ENCODE measurements at regions not wholly inside any gene's neighbourhood (a gene's known extent, or its start where the extent isn't known, plus 50 kb on each side); places are given as distances from the start of the nearest gene placed in this dataset.

DNA sequence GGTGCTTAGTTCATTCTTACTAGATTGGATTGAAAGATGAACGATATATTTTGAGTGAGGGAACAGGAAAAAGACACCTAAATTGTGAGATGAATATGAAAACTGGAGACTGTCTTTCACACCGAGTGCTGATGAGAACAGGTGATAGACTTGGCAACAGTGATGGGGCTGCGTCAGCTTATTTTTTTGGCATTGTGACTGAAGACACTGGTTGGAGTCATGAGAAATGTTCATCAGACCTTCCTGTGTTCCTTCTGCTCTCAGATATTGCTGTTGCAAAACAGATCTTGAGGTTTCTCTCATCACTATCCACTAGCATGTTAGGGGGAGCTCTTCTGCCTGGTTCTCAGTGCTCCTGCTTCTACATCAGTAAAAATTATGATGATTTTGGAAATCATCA, 124.2 kb upstream of the KCNIP4 start:
- in situ Hi-C loops (cut with MboI): no loop called here
- no peak overlapping the region for H3K4me3 ChIP-seq
- intact Hi-C loops (cut with micrococcal nuclease; ENCODE audit: unreplicated experiment): no loop called here
- ChIA-PET SMC1A (ENCODE audit: uncharacterized antibody, unreplicated experiment) (no interaction called here), RAD21 (ENCODE audit: unreplicated experiment) (no interaction called here), POLR2A (no interaction called here), CTCF (no interaction called here)
- ATAC-seq: no peak
- no peak overlapping the region for H3K27ac ChIP-seq (ENCODE audit: control insufficient read depth, insufficient read depth)
- TF ChIP-seq, protein P1, sequence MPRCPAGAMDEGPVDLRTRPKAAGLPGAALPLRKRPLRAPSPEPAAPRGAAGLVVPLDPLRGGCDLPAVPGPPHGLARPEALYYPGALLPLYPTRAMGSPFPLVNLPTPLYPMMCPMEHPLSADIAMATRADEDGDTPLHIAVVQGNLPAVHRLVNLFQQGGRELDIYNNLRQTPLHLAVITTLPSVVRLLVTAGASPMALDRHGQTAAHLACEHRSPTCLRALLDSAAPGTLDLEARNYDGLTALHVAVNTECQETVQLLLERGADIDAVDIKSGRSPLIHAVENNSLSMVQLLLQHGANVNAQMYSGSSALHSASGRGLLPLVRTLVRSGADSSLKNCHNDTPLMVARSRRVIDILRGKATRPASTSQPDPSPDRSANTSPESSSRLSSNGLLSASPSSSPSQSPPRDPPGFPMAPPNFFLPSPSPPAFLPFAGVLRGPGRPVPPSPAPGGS (IDR thresholded peaks at IDR 0.05; ENCODE audit: borderline replicate concordance, insufficient read depth, low read depth, low read length, poor library complexity, severe bottlenecking): no peak
- TF ChIP-seq NR2F1 (conservative IDR thresholded peaks at IDR 0.05) (no peak), TCF3 (IDR thresholded peaks at IDR 0.05; ENCODE audit: borderline replicate concordance, insufficient read depth, low read depth, low read length) (no peak), FOS (IDR thresholded peaks at IDR 0.05; ENCODE audit: borderline replicate concordance, extremely low read depth, insufficient read length) (no peak)
- WGBS (ENCODE audit: insufficient coverage, insufficient replicate concordance, low lambda C conversion rate, missing lambda C conversion rate): 0% methylated on average over 3 of the region's 3 CpGs
- H3K9ac ChIP-seq (ENCODE audit: control insufficient read depth, insufficient read depth, low read length): no peak overlapping the region
- no peaks in the 10 kb centered on the region for H3K79me2 ChIP-seq (ENCODE audit: control insufficient read depth, insufficient read depth, low read length)
- H3K4me1 ChIP-seq (ENCODE audit: control insufficient read depth, insufficient read depth, low read length): no peaks in the 10 kb centered on the region
- H4K20me1 ChIP-seq (ENCODE audit: control insufficient read depth, insufficient read depth): no peaks in the 10 kb centered on the region
- H3K9me3 ChIP-seq (replicated peaks; ENCODE audit: control insufficient read depth, insufficient read depth, low read length): no peaks in the 10 kb centered on the region; the same call in 2 of the 3 replicates
- no peak overlapping the region for H2AFZ ChIP-seq (ENCODE audit: control insufficient read depth, low read depth, low read length)
- no peak overlapping the region for H3K4me2 ChIP-seq (ENCODE audit: control insufficient read depth, insufficient read depth)
- DNase-seq (ENCODE audit: low read depth, low spot score): no peak
- FAIRE-seq: no peak
- no TSS peak for BruUV-seq (replicated peaks)
- H3K27me3 ChIP-seq (replicated peaks in 1 of 2; ENCODE audit: control insufficient read depth in 2 of 2, insufficient read depth in 2 of 2, low read length in 1 of 2): no peaks in the 10 kb centered on the region
- H3K36me3 ChIP-seq (ENCODE audit: control insufficient read depth in 2 of 2, insufficient read depth in 2 of 2, low read length in 1 of 2): no peaks in the 10 kb centered on the region

DNA sequence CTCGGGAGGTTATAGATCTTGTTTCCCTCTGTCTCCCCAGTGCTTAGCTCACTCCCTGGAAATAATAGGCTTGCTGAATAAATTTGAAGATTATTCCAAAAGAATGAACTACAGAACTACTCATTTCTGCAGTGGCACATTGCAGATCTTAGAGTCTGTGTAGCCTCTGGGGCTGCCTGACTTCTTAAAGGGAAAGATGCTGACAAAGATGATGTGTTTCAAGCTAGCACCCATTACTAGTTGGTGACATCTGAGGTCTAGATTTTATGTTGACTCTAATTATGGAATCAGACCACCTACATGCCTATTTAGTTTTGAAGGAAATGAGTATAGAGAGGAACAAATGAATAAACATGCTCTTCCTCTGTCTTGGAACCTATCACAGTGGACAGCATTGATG, 123.7 kb upstream of the KCNIP4 start:
- CTCF ChIA-PET: no interaction called here
- TF ChIP-seq, protein P2, sequence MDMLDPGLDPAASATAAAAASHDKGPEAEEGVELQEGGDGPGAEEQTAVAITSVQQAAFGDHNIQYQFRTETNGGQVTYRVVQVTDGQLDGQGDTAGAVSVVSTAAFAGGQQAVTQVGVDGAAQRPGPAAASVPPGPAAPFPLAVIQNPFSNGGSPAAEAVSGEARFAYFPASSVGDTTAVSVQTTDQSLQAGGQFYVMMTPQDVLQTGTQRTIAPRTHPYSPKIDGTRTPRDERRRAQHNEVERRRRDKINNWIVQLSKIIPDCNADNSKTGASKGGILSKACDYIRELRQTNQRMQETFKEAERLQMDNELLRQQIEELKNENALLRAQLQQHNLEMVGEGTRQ (IDR thresholded peaks at IDR 0.05; ENCODE audit: borderline replicate concordance, low read depth, low read length): no peak
- TF ChIP-seq BACH1 (IDR thresholded peaks at IDR 0.05; ENCODE audit: borderline replicate concordance) (no peak), MXI1 (IDR thresholded peaks at IDR 0.05; ENCODE audit: low read depth, low read length) (no peak), SMARCA5 (IDR thresholded peaks at IDR 0.05) (no peak)
- no peak for FAIRE-seq

More for the DNA sequence above, 123.7 kb upstream of the KCNIP4 start:
- H4K20me1 ChIP-seq (ENCODE audit: control insufficient read depth, insufficient read depth): no peaks in the 10 kb centered on the region
- no peaks in the 10 kb centered on the region for H3K27me3 ChIP-seq (replicated peaks in 1 of 2; ENCODE audit: control insufficient read depth in 2 of 2, insufficient read depth in 2 of 2, low read length in 1 of 2)
- no peaks in the 10 kb centered on the region for H3K4me1 ChIP-seq (ENCODE audit: control insufficient read depth, insufficient read depth, low read length)
- no peaks in the 10 kb centered on the region; the same call in 2 of the 3 replicates for H3K9me3 ChIP-seq (replicated peaks; ENCODE audit: control insufficient read depth, insufficient read depth, low read length)
- in situ Hi-C loops (cut with MboI) (no loop called here), intact Hi-C loops (cut with micrococcal nuclease; ENCODE audit: unreplicated experiment) (no loop called here)
- H3K27ac ChIP-seq (ENCODE audit: control insufficient read depth, insufficient read depth): no peak overlapping the region
- H3K4me2 ChIP-seq (ENCODE audit: control insufficient read depth, insufficient read depth): no peak overlapping the region
- H3K79me2 ChIP-seq (ENCODE audit: control insufficient read depth, insufficient read depth, low read length): no peaks in the 10 kb centered on the region
- POLR2A ChIA-PET: no interaction called here
- WGBS (ENCODE audit: insufficient coverage, insufficient replicate concordance, low lambda C conversion rate, missing lambda C conversion rate): 0% methylated on average over 1 of the region's 1 CpG
- no peak overlapping the region for H2AFZ ChIP-seq (ENCODE audit: control insufficient read depth, low read depth, low read length)
- no peak overlapping the region for H3K4me3 ChIP-seq
- RAD21 ChIA-PET (ENCODE audit: unreplicated experiment): no interaction called here
- BruUV-seq (replicated peaks): no TSS peak
- SMC1A ChIA-PET (ENCODE audit: uncharacterized antibody, unreplicated experiment): no interaction called here
- DNase-seq (ENCODE audit: low read depth, low spot score) (no peak), ATAC-seq (no peak)
- no peak overlapping the region for H3K9ac ChIP-seq (ENCODE audit: control insufficient read depth, insufficient read depth, low read length)
- no peaks in the 10 kb centered on the region for H3K36me3 ChIP-seq (ENCODE audit: control insufficient read depth in 2 of 2, insufficient read depth in 2 of 2, low read length in 1 of 2)
